ENCODE measurements at regions not wholly inside any gene's neighbourhood (a gene's known extent, or its start where the extent isn't known, plus 50 kb on each side); places are given as distances from the start of the nearest gene placed in this dataset.

GRCh38 chr11:134599299-134599771 lies 187.3 kb upstream of the B3GAT1 start:
- Histone ChIP-seq H3K36me3 (replicated peaks; ENCODE audit: low read depth, low read length) (no peaks in the 10 kb centered on the region), H3K4me3 (ENCODE audit: low read length) (no peak overlapping the region), H4K20me1 (ENCODE audit: insufficient read depth, low read length) (no peaks in the 10 kb centered on the region), H3K4me1 (ENCODE audit: low read length) (no peaks in the 10 kb centered on the region), H3K9me3 (ENCODE audit: insufficient read depth, low read length) (no peaks in the 10 kb centered on the region), H3K27me3 (ENCODE audit: low read depth, low read length) (peaks cover 15% of the 10 kb centered on the region), H2AFZ (ENCODE audit: low read depth, low read length) (no peak overlapping the region), H3K4me2 (ENCODE audit: low read length) (no peak overlapping the region), H3K79me2 (ENCODE audit: low read length) (no peaks in the 10 kb centered on the region), H3K27ac (ENCODE audit: low read length) (no peak overlapping the region), H3K9ac (ENCODE audit: low read length) (no peak overlapping the region)
- TF ChIP-seq EZH2phosphoT487 (IDR thresholded peaks at IDR 0.05; ENCODE audit: low read depth) (no peak), CTCF (IDR thresholded peaks at IDR 0.05; ENCODE audit: low read depth, low read length) (no peak)

- Histone ChIP-seq H3K27ac (ENCODE audit: low read length) (no peak overlapping the region), H3K4me1 (ENCODE audit: low read length) (no peaks in the 10 kb centered on the region), H3K27me3 (ENCODE audit: low read depth, low read length) (peaks cover 20% of the 10 kb centered on the region), H2AFZ (ENCODE audit: low read depth, low read length) (no peak overlapping the region), H3K4me2 (ENCODE audit: low read length) (no peak overlapping the region), H3K36me3 (replicated peaks; ENCODE audit: low read depth, low read length) (no peaks in the 10 kb centered on the region), H3K4me3 (ENCODE audit: low read length) (no peak overlapping the region), H3K79me2 (ENCODE audit: low read length) (no peaks in the 10 kb centered on the region), H3K9me3 (ENCODE audit: insufficient read depth, low read length) (no peaks in the 10 kb centered on the region), H3K9ac (ENCODE audit: low read length) (no peak overlapping the region), H4K20me1 (ENCODE audit: insufficient read depth, low read length) (no peaks in the 10 kb centered on the region)
- TF ChIP-seq EZH2phosphoT487 (IDR thresholded peaks at IDR 0.05; ENCODE audit: low read depth) (no peak), CTCF (IDR thresholded peaks at IDR 0.05; ENCODE audit: low read depth, low read length) (no peak)
Measured at GRCh38 chr11:134598368-134598767, 186.3 kb upstream of the B3GAT1 start.

GRCh38 chr11:134597452-134597851 lies 185.4 kb upstream of the B3GAT1 start:
- H3K36me3 ChIP-seq (replicated peaks; ENCODE audit: low read depth, low read length): no peaks in the 10 kb centered on the region
- no peak overlapping the region for H2AFZ ChIP-seq (ENCODE audit: low read depth, low read length)
- H3K9me3 ChIP-seq (ENCODE audit: insufficient read depth, low read length): no peaks in the 10 kb centered on the region
- no peaks in the 10 kb centered on the region for H3K79me2 ChIP-seq (ENCODE audit: low read length)
- peaks cover 17% of the 10 kb centered on the region for H3K27me3 ChIP-seq (ENCODE audit: low read depth, low read length)
- no peak overlapping the region for H3K27ac ChIP-seq (ENCODE audit: low read length)
- peaks cover 3% of the 10 kb centered on the region for H3K4me1 ChIP-seq (ENCODE audit: low read length)
- no peak overlapping the region for H3K4me2 ChIP-seq (ENCODE audit: low read length)
- H3K9ac ChIP-seq (ENCODE audit: low read length): no peak overlapping the region
- H4K20me1 ChIP-seq (ENCODE audit: insufficient read depth, low read length): no peaks in the 10 kb centered on the region
- TF ChIP-seq CTCF (IDR thresholded peaks at IDR 0.05; ENCODE audit: low read depth, low read length) (no peak), EZH2phosphoT487 (IDR thresholded peaks at IDR 0.05; ENCODE audit: low read depth) (no peak)
- H3K4me3 ChIP-seq (ENCODE audit: low read length): no peak overlapping the region

- no peaks in the 10 kb centered on the region for H3K36me3 ChIP-seq (replicated peaks; ENCODE audit: low read depth, low read length)
- no peak for TF ChIP-seq EZH2phosphoT487 (IDR thresholded peaks at IDR 0.05; ENCODE audit: low read depth)
- TF ChIP-seq CTCF (IDR thresholded peaks at IDR 0.05; ENCODE audit: low read depth, low read length): no peak
- H3K4me3 ChIP-seq (ENCODE audit: low read length): no peak overlapping the region
- H3K4me2 ChIP-seq (ENCODE audit: low read length): no peak overlapping the region
- H3K27me3 ChIP-seq (ENCODE audit: low read depth, low read length): peaks cover 12% of the 10 kb centered on the region
- H3K27ac ChIP-seq (ENCODE audit: low read length): no peak overlapping the region
- no peaks in the 10 kb centered on the region for H4K20me1 ChIP-seq (ENCODE audit: insufficient read depth, low read length)
- H3K79me2 ChIP-seq (ENCODE audit: low read length): no peaks in the 10 kb centered on the region
- no peak overlapping the region for H3K9ac ChIP-seq (ENCODE audit: low read length)
- H3K4me1 ChIP-seq (ENCODE audit: low read length): peaks cover 5% of the 10 kb centered on the region
- H2AFZ ChIP-seq (ENCODE audit: low read depth, low read length): no peak overlapping the region
- no peaks in the 10 kb centered on the region for H3K9me3 ChIP-seq (ENCODE audit: insufficient read depth, low read length)
Measured at GRCh38 chr11:134596404-134596803, 184.4 kb upstream of the B3GAT1 start.
